ENCODE measurements at regions not wholly inside any gene's neighbourhood (a gene's known extent, or its start where the extent isn't known, plus 50 kb on each side); places are given as distances from the start of the nearest gene placed in this dataset.

- no peak for DNase-seq
Measured at GRCh38 chr9:4921449-4921848, 63.6 kb upstream of the JAK2 start.

DNA sequence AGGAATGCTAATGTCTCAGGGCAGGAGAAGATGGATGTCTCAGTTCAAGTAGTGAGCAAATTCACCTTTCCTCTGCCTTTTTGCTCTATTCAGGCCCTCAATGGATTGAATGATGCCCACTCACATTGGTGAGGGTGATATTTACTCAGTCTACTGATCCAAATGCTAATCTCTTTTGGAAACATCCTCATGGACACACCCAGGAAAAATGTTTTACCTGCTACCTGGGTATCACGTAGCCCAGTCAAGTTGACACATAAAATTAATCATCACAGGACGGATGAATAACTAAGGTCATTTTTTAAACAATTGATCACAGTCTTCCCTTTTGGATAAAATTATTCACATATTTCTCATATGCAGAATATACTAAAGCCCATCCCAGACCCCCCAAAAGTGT lies 63.0 kb upstream of the JAK2 start:
- DNase-seq, result no peak

DNA sequence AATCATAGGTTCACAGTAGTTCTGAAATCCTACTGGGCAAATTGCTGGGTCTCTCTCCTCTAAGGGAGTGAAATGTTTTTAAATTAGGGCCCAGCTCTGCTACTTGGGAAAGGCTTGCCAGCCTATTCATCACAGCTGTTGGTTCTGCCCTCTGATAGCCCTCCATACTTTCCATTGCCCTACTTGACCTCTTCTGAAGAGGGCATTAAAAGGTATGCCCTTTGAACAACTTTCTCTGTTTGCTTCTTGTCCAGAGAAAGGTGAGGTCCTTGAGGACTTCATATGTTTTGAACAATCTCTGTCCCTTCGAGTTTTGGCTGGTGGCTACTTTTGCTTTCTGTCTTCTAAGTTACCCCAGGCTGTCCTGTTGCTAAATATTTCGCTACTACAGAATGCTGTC lies 62.3 kb upstream of the JAK2 start:
- DNase-seq, result no peak

GRCh38 chr9:4923141-4923540 lies 61.9 kb upstream of the JAK2 start:
- DNase-seq, result no peak

GRCh38 chr9:4923580-4924544 lies 61.2 kb upstream of the JAK2 start:
- peak; percentile 28 for DNase-seq

GRCh38 chr9:4926239-4926638 lies 58.8 kb upstream of the JAK2 start:
- DNase-seq, result no peak

GRCh38 chr9:4927043-4927471 lies 58.0 kb upstream of the JAK2 start:
- DNase-seq, result no peak

- no peak for DNase-seq
Measured at GRCh38 chr9:4927701-4928100, 57.4 kb upstream of the JAK2 start.

- no peak for DNase-seq
Measured at GRCh38 chr9:4929917-4930316, 55.2 kb upstream of the JAK2 start.

DNA sequence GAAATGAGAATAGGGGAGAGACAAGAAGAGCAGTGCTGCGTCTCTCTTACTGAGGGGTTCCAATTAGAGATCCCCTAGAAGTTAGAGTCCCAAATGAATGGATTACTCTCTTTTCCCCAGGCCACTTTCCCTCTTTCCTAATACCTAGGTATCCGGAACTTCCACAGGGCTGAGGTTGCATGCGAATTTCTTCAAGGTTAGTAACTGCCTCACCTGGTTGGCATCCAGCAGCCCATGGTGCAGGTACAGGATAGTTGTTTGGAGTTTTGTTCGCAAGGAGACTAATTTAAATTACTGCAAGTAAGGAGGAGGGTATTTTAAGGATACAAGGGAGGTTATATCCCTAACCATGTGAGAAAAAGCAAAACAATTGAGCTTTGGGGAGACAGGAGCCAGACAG lies 52.4 kb upstream of the JAK2 start:
- no peak for DNase-seq

GRCh38 chr9:4933177-4933576 lies 51.9 kb upstream of the JAK2 start:
- no peak for DNase-seq

GRCh38 chr9:4933861-4934260 lies 51.2 kb upstream of the JAK2 start:
- no peak for DNase-seq

- DNase-seq, result no peak
Measured at GRCh38 chr9:4935001-4935672, 49.9 kb upstream of the JAK2 start.

Measured in RPMI8226 (cell line).